ENCODE measurements at regions not wholly inside any gene's neighbourhood (a gene's known extent, or its start where the extent isn't known, plus 50 kb on each side); places are given as distances from the start of the nearest gene placed in this dataset.

GRCh38 chr4:116223040-116223732, 862.2 kb downstream of the TRAM1L1 start:
- TF ChIP-seq POLR2AphosphoS5 (IDR thresholded peaks at IDR 0.05; ENCODE audit: low read depth, low read length) (no peak), TAF1 (IDR thresholded peaks at IDR 0.05; ENCODE audit: borderline replicate concordance, insufficient read depth, low read length) (no peak), FOXP2 (optimal IDR thresholded peaks at IDR 0.05; ENCODE audit: borderline replicate concordance, extremely low read depth, extremely low read length, insufficient read depth) (no peak)

Measured in PFSK-1 (cell line).